GM10266 (cell line): ENCODE measurements at regions not wholly inside any gene's neighbourhood (a gene's known extent, or its start where the extent isn't known, plus 50 kb on each side); places are given as distances from the start of the nearest gene placed in this dataset.
"Not testable (repeated sequence)": the region's sequence is repeated elsewhere in the genome, so short reads cannot be mapped to it uniquely, and the experiment has no call there.

Experiments used
- DNase-seq: peaks from one replicate; pipeline ENCODE4 v3.0.0; 2012; ENCODE audit errors: extremely low spot score
- CTCF ChIP-seq: IDR thresholded peaks from 2 replicates; pipeline ENCODE4 v1.5.1; 2012; ENCODE audit warnings: mild to moderate bottlenecking, low read depth; ENCODE audit not compliant: control insufficient read depth, insufficient read depth; ENCODE audit errors: missing control alignments

DNA sequence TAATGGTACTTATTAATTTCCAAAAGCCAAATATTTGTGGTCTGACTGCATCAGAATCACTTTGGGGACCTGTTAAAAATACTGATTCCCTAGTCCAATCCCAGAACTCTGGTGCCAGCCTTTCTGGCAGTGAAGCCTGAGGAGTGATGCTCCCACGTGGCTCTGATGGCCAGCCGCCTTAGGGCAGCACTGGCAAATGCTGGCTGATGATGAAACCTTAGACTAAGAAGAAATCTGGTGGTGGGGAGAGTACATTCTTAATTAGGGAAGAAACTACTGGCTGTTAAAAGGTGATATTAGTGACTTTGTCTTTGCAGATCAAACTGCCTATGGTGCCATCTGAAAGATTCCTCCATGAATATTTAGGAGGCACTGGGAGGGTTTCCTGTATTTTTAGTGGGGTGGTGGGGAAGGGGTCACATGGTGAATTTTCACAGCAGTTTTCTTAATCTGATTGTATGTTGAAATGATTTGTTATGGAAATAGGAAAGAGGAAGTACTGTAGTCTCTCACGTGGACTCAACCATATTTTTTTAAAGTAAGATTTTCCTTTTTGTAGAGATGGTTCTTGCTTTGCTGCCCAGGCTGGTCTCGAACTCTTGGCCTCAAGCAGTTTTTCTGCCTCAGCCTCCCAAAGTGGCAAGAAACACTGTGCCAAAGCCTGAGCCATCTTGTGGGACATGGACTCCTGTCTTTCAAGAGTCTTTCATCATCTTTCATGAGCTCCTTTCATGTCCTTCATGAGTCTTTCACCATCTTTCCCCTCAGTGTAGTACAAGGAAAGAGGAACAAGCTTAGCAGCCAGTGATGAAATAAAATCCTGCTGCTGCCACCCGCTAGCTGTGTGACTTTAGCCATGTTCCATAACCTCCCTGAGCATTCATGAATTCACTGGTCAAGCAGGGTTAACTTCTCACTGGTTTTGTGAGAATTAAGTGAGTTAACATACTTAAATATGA is 90.8 kb downstream of the ZNF330 start:
- DNase-seq = no peak
- TF ChIP-seq CTCF = no peak

- no peak for TF ChIP-seq CTCF
- DNase-seq = no peak
Measured at GRCh38 chr4:141314627-141315026, 93.9 kb downstream of the ZNF330 start.

GRCh38 chr4:141328560-141329173 is 108.0 kb downstream of the ZNF330 start:
- no peak for DNase-seq
- TF ChIP-seq CTCF = no peak

DNA sequence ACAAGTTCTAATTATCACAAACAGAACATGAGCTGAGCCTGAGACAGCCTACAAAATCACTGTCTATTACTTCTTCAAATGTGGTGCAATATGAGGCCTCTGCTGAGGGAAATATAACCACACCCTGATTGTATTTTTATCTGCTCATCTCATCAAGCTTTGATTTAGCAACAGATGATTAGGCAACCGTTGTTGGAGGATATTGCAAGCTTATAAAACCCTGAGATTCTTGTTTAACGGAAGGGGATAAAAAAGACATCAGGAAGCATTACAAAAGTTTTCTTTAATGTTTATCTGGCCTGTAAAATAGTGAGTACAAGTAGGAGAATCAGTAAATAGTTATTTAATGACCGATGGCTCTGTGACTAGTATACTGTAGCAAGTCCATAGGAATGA is 108.5 kb downstream of the ZNF330 start:
- no peak for DNase-seq
- no peak for TF ChIP-seq CTCF

GRCh38 chr4:141330616-141331015 is 109.9 kb downstream of the ZNF330 start:
- DNase-seq = no peak
- no peak for TF ChIP-seq CTCF

GRCh38 chr4:141331534-141332358 is 111.1 kb downstream of the ZNF330 start:
- DNase-seq = no peak
- TF ChIP-seq CTCF = no peak

DNA sequence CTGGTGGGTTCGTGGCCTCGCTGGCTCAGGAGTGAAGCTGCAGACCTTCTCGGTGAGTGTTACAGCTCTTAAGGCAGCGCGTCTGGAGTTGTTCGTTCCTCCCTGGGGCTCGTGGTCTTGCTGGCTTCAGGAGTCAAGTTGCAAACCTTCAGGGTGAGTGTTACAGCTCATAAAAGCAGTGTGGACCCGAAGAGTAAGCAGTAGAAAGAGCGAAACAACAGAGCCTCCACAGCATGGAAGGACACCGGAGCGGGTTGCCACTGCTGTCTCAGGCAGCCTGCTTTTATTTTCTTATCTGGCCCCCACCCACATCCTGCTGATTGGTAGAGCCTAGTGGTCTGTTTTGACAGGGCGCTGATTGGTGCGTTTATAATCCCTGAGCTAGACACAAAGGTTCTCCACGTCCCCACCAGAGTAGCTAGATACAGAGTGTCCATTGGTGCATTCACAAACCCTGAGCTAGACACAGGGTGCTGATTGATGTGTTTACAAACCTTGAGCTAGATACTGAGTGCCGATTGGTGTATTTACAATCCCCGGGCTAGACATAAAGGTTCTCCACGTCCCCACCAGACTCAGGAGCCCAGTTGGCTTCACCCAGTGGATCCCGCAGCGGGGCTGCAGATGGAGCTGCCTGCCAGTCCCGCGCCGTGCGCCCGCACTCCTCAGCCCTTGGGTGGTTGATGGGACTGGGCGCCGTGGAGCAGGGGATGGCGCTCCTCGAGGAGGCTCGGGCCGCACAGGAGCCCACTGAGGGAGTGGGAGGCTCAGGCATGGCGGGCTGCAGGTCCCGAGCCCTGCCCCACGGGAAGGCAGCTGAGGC is 111.9 kb downstream of the ZNF330 start:
- not testable (repeated sequence) for DNase-seq

GRCh38 chr4:141333456-141334230 is 112.9 kb downstream of the ZNF330 start:
- not testable (repeated sequence) for DNase-seq
